ENCODE measurements at regions not wholly inside any gene's neighbourhood (a gene's known extent, or its start where the extent isn't known, plus 50 kb on each side); places are given as distances from the start of the nearest gene placed in this dataset.

- TF ChIP-seq CTCF (conservative IDR thresholded peaks at IDR 0.05 in 1 of 2, IDR thresholded peaks at IDR 0.05 in 1 of 2; ENCODE audit: extremely low read depth in 1 of 2, insufficient read depth in 1 of 2, low read depth in 1 of 2, low read length in 2 of 2) = no peak
- no peak for TF ChIP-seq EZH2 (IDR thresholded peaks at IDR 0.05; ENCODE audit: borderline replicate concordance, low read length)
Observed at GRCh38 chr4:18578307-18578706, 556.8 kb upstream of the LCORL start.
